LNCaP clone FGC (cell line): ENCODE measurements at regions not wholly inside any gene's neighbourhood (a gene's known extent, or its start where the extent isn't known, plus 50 kb on each side); places are given as distances from the start of the nearest gene placed in this dataset.

Source experiments
- DNase-seq: peaks from one replicate; pipeline ENCODE4 v3.0.0-alpha.2; 2011; ENCODE audit warnings: low read depth
- H3K4me3 ChIP-seq: 2 replicates; pipeline ENCODE4 v1.5.1; 2011; ENCODE audit warnings: mild to moderate bottlenecking, low read depth, low read length, control low read depth
- TF ChIP-seq, protein P1 (sequence below): IDR thresholded peaks from 2 replicates; pipeline ENCODE4 v1.5.1; 2012; ENCODE audit warnings: mild to moderate bottlenecking; ENCODE audit not compliant: control insufficient read depth, insufficient read depth; ENCODE audit errors: extremely low read depth

DNA sequence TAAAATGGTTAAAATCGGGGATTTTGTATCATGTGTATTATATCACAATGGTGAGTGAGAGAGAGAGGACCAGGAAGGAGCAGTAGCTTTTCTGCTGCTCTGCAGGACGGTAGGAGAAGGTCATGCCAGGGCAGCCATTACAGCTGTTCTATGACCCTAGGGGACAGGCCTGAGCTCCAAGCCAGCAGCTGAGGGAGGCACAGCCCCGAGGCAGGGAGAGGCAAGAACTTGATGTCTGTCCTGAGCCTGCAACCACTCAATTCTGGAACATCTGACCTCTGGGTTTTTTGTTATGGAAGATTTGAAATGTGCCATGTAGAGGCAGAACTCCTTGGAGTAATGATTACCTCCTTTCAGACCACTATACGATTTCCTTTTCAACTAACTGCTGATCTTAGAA, 135.8 kb upstream of the SH3BP4 start:
- no peak overlapping the region for H3K4me3 ChIP-seq
- TF ChIP-seq, protein P1, sequence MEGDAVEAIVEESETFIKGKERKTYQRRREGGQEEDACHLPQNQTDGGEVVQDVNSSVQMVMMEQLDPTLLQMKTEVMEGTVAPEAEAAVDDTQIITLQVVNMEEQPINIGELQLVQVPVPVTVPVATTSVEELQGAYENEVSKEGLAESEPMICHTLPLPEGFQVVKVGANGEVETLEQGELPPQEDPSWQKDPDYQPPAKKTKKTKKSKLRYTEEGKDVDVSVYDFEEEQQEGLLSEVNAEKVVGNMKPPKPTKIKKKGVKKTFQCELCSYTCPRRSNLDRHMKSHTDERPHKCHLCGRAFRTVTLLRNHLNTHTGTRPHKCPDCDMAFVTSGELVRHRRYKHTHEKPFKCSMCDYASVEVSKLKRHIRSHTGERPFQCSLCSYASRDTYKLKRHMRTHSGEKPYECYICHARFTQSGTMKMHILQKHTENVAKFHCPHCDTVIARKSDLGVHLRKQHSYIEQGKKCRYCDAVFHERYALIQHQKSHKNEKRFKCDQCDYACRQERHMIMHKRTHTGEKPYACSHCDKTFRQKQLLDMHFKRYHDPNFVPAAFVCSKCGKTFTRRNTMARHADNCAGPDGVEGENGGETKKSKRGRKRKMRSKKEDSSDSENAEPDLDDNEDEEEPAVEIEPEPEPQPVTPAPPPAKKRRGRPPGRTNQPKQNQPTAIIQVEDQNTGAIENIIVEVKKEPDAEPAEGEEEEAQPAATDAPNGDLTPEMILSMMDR = no peak
- DNase-seq = no peak

DNA sequence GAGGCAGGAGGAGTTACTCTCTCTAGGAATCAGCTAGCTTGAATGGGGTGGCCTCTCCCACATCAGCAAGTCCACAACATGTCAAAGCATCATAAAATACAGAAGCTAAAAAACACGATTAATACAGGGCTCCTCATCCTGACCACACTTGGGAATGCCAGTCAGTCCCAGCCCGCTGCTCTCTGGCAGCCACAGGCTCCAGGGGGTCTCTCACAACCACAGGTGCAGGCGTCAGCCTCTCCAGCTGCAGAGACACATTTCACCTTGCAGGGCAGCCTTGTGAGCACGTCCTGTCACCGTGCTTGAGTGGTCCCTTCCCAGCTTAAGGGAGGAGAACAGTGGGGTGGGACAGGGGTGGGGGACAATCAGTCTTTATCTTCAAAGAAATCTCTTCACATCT, 137.4 kb upstream of the SH3BP4 start:
- no peak overlapping the region for H3K4me3 ChIP-seq
- no peak for DNase-seq
- TF ChIP-seq, protein P1 = no peak

DNA sequence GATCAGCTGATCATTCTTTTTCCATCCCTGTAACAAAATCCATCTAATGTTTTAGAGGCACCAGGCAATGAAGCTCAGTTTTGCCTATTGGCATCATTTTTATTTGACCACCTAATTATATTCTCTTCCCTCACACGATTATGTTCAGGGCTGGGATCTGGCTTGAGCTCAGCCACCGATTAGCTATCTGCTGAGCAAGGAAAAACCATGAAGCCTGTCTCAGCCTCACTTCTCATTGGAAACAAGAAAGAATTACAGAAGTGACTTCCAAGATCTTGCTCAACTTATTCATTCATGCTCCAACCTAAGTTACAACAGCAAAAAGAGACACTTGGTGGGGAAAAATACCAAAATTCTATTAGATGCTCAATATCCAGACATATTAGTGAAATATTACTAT, 139.0 kb upstream of the SH3BP4 start:
- TF ChIP-seq, protein P1 = no peak
- H3K4me3 ChIP-seq = no peak overlapping the region
- no peak for DNase-seq

DNA sequence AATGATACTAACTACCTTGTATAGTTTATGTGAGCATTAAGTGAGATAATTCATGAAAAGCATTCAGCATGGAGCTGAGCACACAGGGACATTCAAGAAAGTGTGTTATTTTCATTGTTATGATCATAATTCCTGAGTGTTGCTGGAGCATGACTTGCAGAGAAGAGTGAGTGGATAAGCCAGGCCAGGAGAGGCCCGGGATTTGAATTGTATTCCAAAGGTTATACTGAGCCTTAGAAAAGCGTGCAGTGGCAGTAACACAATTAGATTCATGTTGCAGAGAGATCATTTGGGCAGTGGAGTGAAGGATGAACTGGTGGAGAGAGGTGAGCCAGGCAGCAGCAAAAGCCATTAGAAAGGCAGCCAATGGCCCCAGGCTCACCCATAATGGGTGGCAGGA, 142.9 kb upstream of the SH3BP4 start:
- no peak for DNase-seq
- H3K4me3 ChIP-seq = no peak overlapping the region
- TF ChIP-seq, protein P1 = no peak

DNA sequence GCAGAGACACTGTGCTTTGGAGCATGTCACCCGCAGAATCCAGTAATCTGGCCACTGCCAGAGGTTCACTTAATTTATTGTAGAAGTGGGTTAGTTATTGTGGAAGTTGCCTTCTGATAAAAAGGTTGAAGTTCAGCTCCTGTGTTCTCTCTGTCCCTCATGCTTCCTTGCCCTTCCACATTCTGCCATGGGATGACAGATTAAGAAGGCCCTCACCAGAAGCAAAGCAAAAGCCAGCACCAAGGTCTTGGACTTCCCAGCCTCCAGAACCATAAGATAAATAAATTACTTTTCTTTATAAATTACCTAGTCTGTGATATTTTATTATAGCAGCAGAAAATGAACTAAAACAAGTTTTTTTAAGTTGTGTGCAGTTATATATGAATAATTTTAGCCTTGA, 145.0 kb upstream of the SH3BP4 start:
- TF ChIP-seq, protein P1 = no peak
- no peak for DNase-seq
- H3K4me3 ChIP-seq = no peak overlapping the region

DNA sequence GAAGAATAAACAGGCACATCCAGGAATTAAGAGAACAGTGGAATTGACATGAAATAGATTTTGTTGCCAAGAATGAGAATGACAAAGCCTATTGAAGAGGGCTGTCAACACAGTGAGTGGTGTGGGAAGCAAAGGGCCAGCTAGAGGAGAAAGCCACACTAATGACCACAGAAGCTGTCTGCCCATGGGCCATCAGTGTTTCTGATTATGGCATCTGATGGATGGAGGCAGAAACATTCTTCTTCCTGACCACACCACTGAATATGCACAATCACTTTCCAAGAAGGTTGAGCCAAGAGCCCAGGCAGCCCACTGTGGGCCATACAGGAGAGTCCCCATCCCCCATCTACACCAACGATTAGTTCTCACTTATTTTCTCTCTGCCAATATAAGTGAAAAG, 146.0 kb upstream of the SH3BP4 start:
- TF ChIP-seq, protein P1 = no peak
- no peak overlapping the region for H3K4me3 ChIP-seq
- no peak for DNase-seq

DNA sequence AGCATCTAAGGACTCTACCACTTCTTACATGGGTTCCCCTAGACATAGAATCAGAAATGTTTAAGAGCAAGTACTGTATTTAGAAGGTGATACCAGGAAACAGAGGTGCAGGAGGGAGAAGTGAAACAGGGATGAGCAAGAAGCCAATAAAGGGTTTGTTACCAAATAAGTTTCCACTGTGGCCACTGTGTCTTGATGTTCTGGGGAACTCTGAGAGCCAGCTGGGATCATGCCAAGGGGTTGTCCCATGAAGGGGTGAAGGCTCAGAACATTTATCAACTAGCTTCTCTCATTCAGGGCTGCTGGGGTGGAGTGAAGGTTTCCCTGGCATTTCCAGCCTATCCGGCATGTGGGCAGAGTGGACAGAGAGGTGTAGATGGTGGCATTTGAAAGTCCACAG, 147.1 kb upstream of the SH3BP4 start:
- TF ChIP-seq, protein P1 = no peak
- DNase-seq = no peak
- no peak overlapping the region for H3K4me3 ChIP-seq
